B cell (primary cell): ENCODE measurements at regions not wholly inside any gene's neighbourhood (a gene's known extent, or its start where the extent isn't known, plus 50 kb on each side); places are given as distances from the start of the nearest gene placed in this dataset.

Experiments
- ATAC-seq: fragments of 200-7000 bp; cut with Tn5 transposase; one replicate; pipeline ENCODE4 v1.10.0; 2021; ENCODE audit warnings: low read depth, mild to moderate bottlenecking, moderate number of reproducible peaks, moderate library complexity
- CTCF ChIA-PET: fragments of 350-600 bp; sonication (Branson Sonifier 250); formaldehyde crosslinking; loops from one replicate; lab custom pipeline; 2021; ENCODE audit warnings: antibody characterized with exemption, inconsistent platforms; lab: Charles Lee
- POLR2A ChIA-PET: fragments of 350-600 bp; sonication (Branson Sonifier 250); formaldehyde crosslinking; loops from one replicate; lab custom pipeline; 2021; ENCODE audit warnings: antibody characterized with exemption; lab: Charles Lee
- DNase-seq: peaks from one replicate; pipeline ENCODE4 v3.0.0; 2013
- H2AFZ ChIP-seq: 2 replicates; pipeline ENCODE4 v1.6.1; 2012; ENCODE audit warnings: mild to moderate bottlenecking, low read depth, low read length; ENCODE audit not compliant: insufficient read depth, poor library complexity, severe bottlenecking
- H3K27ac ChIP-seq, 2 donors: 1 replicate in 1 of 2; 2 replicates in 1 of 2; pipeline ENCODE4 v1.5.1; 2012 to 2013; ENCODE audit warnings: low read length in 2 of 2, mild to moderate bottlenecking in 2 of 2, moderate library complexity in 1 of 2
- H3K27me3 ChIP-seq, 4 experiments: fragments of 200-600 bp in 1 of 4; sonication (generic) in 1 of 4; replicated peaks in 1 of 4; 1 replicate in 2 of 4; 2 replicates in 2 of 4; pipeline versions ENCODE4 v1.6.1 to v1.7.0; 2013 to 2016; ENCODE audit warnings: low read length in 3 of 4, mild to moderate bottlenecking in 2 of 4, mixed read lengths in 1 of 4, moderate library complexity in 1 of 4; ENCODE audit not compliant: insufficient read depth in 4 of 4, control insufficient read depth in 3 of 4; ENCODE audit errors: control extremely low read depth in 1 of 4
- H3K36me3 ChIP-seq, 2 experiments: replicated peaks in 1 of 2; 1 replicate in 1 of 2; 2 replicates in 1 of 2; pipeline versions ENCODE4 v1.6.1 to v1.7.1; 2013; ENCODE audit warnings: low read length in 1 of 2; ENCODE audit not compliant: insufficient read depth in 2 of 2, control insufficient read depth in 1 of 2; ENCODE audit errors: control extremely low read depth in 1 of 2, extremely low read depth in 1 of 2
- H3K4me1 ChIP-seq, 2 donors: fragments of 200-600 bp in 1 of 2; sonication (generic) in 1 of 2; 1 replicate in 1 of 2; 2 replicates in 1 of 2; pipeline versions ENCODE4 v1.5.1 to v1.6.1; 2013 to 2017; ENCODE audit warnings: low read length in 2 of 2; ENCODE audit not compliant: control insufficient read depth in 2 of 2, insufficient read depth in 2 of 2
- H3K4me2 ChIP-seq: replicated peaks from 2 replicates; pipeline ENCODE3; 2012; ENCODE audit warnings: mild to moderate bottlenecking, low read depth, low read length; ENCODE audit not compliant: poor library complexity, severe bottlenecking
- H3K4me3 ChIP-seq, 5 experiments: fragments of 200-600 bp in 1 of 5; sonication (generic) in 1 of 5; 1 replicate in 3 of 5; 2 replicates in 2 of 5; pipeline versions ENCODE4 v1.5.1 to v1.7.0; 2011 to 2016; ENCODE audit warnings: low read length in 4 of 5, mild to moderate bottlenecking in 4 of 5, low read depth in 2 of 5, control low read depth in 1 of 5, moderate library complexity in 1 of 5; ENCODE audit not compliant: insufficient read depth in 1 of 5; ENCODE audit errors: control extremely low read depth in 1 of 5, extremely low read depth in 1 of 5
- H3K79me2 ChIP-seq: fragments of 200-600 bp; sonication (generic); one replicate; pipeline ENCODE4 v1.6.0; 2016; ENCODE audit warnings: low read length; ENCODE audit not compliant: control insufficient read depth, insufficient read depth
- H3K9ac ChIP-seq: fragments of 200-600 bp; sonication (generic); 2 replicates; pipeline ENCODE4 v1.6.1; 2017; ENCODE audit warnings: mild to moderate bottlenecking, low read length, moderate library complexity
- H3K9me3 ChIP-seq, 3 donors: one replicate each; pipeline versions ENCODE4 v1.6.1 to v1.7.1; 2013; ENCODE audit warnings: low read length in 2 of 3; ENCODE audit not compliant: control insufficient read depth in 2 of 3, insufficient read depth in 1 of 3; ENCODE audit errors: control extremely low read depth in 1 of 3
- H4K20me1 ChIP-seq: 2 replicates; pipeline ENCODE4 v1.6.0; 2012; ENCODE audit warnings: mild to moderate bottlenecking, low read length; ENCODE audit not compliant: insufficient read depth, control insufficient read depth, poor library complexity, severe bottlenecking
- H3K27ac Mint-ChIP-seq: one replicate; pipeline ENCODE4 v1.8.0; 2021; ENCODE audit warnings: mixed read lengths
- H3K27me3 Mint-ChIP-seq: one replicate; pipeline ENCODE4 v1.8.0; 2021; ENCODE audit warnings: mixed read lengths
- H3K4me1 Mint-ChIP-seq: one replicate; pipeline ENCODE4 v1.8.0; 2021; ENCODE audit warnings: mixed read lengths
- H3K4me3 Mint-ChIP-seq: one replicate; pipeline ENCODE4 v1.8.0; 2021; ENCODE audit warnings: mixed read lengths
- H3K9me3 Mint-ChIP-seq: one replicate; pipeline ENCODE4 v1.8.0; 2022; ENCODE audit warnings: mixed read lengths; ENCODE audit not compliant: insufficient read depth
- CTCF ChIP-seq: fragments of 200-600 bp; IDR thresholded peaks from one replicate; pipeline ENCODE4 v1.8.0; 2022; ENCODE audit warnings: antibody characterized with exemption, mild to moderate bottlenecking
- EZH2 ChIP-seq: IDR thresholded peaks from 2 replicates; pipeline ENCODE4 v1.6.1; 2012; ENCODE audit warnings: borderline replicate concordance, low read depth, mild to moderate bottlenecking, moderate library complexity, low read length; ENCODE audit not compliant: insufficient read depth, poor library complexity, severe bottlenecking
- WGBS: methylation state at CpG from one replicate; pipeline ENCODE4 v1.1.5; 2013; ENCODE audit warnings: missing lambda C conversion rate; ENCODE audit not compliant: insufficient coverage; 5-methylcytosine and 5-hydroxymethylcytosine counted together
- intact Hi-C: fragments of 100-400 bp; cut with micrococcal nuclease; formaldehyde crosslinking; loops from one replicate; pipeline ENCODE4 v1.10.0; 2022

- Histone ChIP-seq H3K9me3 (peaks cover 0 to 2% (median 0%) of the 10 kb centered on the region in 3 donors), H3K36me3 (no peaks in the 10 kb centered on the region), H4K20me1 (no peaks in the 10 kb centered on the region), H3K27ac (no peak overlapping the region), H2AFZ (no peak overlapping the region), H3K4me1 (no peaks in the 10 kb centered on the region), H3K79me2 (no peaks in the 10 kb centered on the region), H3K9ac (no peak overlapping the region), H3K4me2 (no peak overlapping the region), H3K27me3 (no peaks in the 10 kb centered on the region), H3K4me3 (no peak overlapping the region)
- no peak overlapping the region for H3K4me3 Mint-ChIP-seq
- ATAC-seq (no peak), DNase-seq (no peak)
- ChIA-PET CTCF (no interaction called here), POLR2A (no interaction called here)
- H3K9me3 Mint-ChIP-seq = peaks cover 4% of the 10 kb centered on the region
- no peaks in the 10 kb centered on the region for H3K4me1 Mint-ChIP-seq
- H3K27me3 Mint-ChIP-seq = no peaks in the 10 kb centered on the region
- TF ChIP-seq EZH2 (no peak), CTCF (no peak)
- WGBS = no CpG with 5 or more reads among the region's 1 CpG
- H3K27ac Mint-ChIP-seq = no peak overlapping the region
- intact Hi-C loops = no loop called here
These were observed 179.4 kb upstream of the ALCAM start for GRCh38 chr3:105187344-105187743.

- Histone ChIP-seq H2AFZ (no peak overlapping the region), H4K20me1 (no peaks in the 10 kb centered on the region), H3K4me3 (no peak overlapping the region), H3K4me2 (no peak overlapping the region), H3K27me3 (no peaks in the 10 kb centered on the region), H3K79me2 (no peaks in the 10 kb centered on the region), H3K9me3 (peaks cover 0 to 1% (median 0%) of the 10 kb centered on the region in 3 donors), H3K27ac (no peak overlapping the region), H3K4me1 (no peaks in the 10 kb centered on the region), H3K9ac (no peak overlapping the region), H3K36me3 (no peaks in the 10 kb centered on the region)
- TF ChIP-seq EZH2 = no peak
- TF ChIP-seq CTCF = no peak
- POLR2A ChIA-PET = no interaction called here
- intact Hi-C loops = no loop called here
- no peak overlapping the region for H3K27ac Mint-ChIP-seq
- peaks cover 6% of the 10 kb centered on the region for H3K27me3 Mint-ChIP-seq
- no peaks in the 10 kb centered on the region for H3K9me3 Mint-ChIP-seq
- no peaks in the 10 kb centered on the region for H3K4me1 Mint-ChIP-seq
- H3K4me3 Mint-ChIP-seq = no peak overlapping the region
- CTCF ChIA-PET = no interaction called here
- ATAC-seq (no peak), DNase-seq (no peak)
These were observed 171.4 kb upstream of the ALCAM start for GRCh38 chr3:105195260-105195659.
